MM.1S (cell line): ENCODE measurements at regions not wholly inside any gene's neighbourhood (a gene's known extent, or its start where the extent isn't known, plus 50 kb on each side); places are given as distances from the start of the nearest gene placed in this dataset.

Experiments
- CTCF ChIP-seq: fragments of 300-600 bp; sonication (generic); IDR thresholded peaks from 2 replicates; pipeline ENCODE4 v1.5.1; 2016; ENCODE audit warnings: antibody characterized with exemption, low read length, mixed read lengths
- EZH2 ChIP-seq: fragments of 300-600 bp; sonication (generic); optimal IDR thresholded peaks from 2 replicates; pipeline ENCODE3; 2017; ENCODE audit warnings: low read depth, mild to moderate bottlenecking, antibody characterized with exemption, low read length, mixed read lengths
- EZH2phosphoT487 ChIP-seq: fragments of 300-600 bp; sonication (generic); IDR thresholded peaks from 2 replicates; pipeline ENCODE4 v1.6.1; 2018; ENCODE audit warnings: antibody characterized with exemption, low read length

DNA sequence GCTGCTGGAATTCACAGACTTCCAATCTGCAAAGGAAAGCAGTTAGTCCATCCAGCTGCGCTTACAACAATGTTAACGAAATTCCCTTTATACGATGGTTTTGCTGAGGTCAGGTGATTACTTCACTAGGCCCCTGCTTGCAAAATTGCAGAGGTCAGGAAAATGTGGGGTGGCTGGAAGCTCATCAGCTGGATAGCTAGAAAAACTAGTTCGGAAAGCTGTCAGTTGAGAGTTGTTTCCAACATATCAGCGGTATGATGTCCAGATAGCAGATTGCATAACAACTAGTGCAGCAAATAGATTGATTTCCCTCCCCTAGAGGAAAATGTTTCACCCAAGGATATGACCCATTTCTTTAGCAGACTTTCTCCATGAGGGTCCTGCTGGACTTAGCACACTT, 2021.1 kb upstream of the CELF4 start:
- TF ChIP-seq CTCF (no peak), EZH2phosphoT487 (no peak), EZH2 (no peak)
